SK-N-SH (cell line): ENCODE measurements at regions not wholly inside any gene's neighbourhood (a gene's known extent, or its start where the extent isn't known, plus 50 kb on each side); places are given as distances from the start of the nearest gene placed in this dataset.

ENCODE experiments used
- CTCF ChIA-PET: fragments of 300-600, 350-600 bp; formaldehyde crosslinking; extraction: SDS; loops from one replicate; lab custom pipeline; 2021; lab: Yijun Ruan, JAX
- POLR2A ChIA-PET: fragments of 350-600 bp; sonication (Branson Sonifier 250); formaldehyde crosslinking; extraction: SDS; loops from one replicate; lab custom pipeline; 2020; ENCODE audit warnings: antibody characterized with exemption, inconsistent platforms; lab: Yijun Ruan, JAX
- DNase-seq: peaks from one replicate; pipeline ENCODE4 v3.0.0; 2012
- H2AFZ ChIP-seq: fragments of 200-600 bp; sonication (generic); 2 replicates; pipeline ENCODE4 v1.8.1; 2016; ENCODE audit warnings: antibody characterized with exemption, mild to moderate bottlenecking, low read depth
- H3F3A ChIP-seq: fragments of 200-600 bp; sonication (generic); replicated peaks from 2 replicates; pipeline ENCODE3; 2016; ENCODE audit warnings: antibody characterized with exemption, mild to moderate bottlenecking; ENCODE audit not compliant: insufficient read depth
- H3K27ac ChIP-seq, 2 experiments: fragments of 200-500 bp in 1 of 2; fragments of 200-600 bp in 1 of 2; sonication (Bioruptor generic) in 1 of 2; sonication (generic), shearing (Covaris generic) in 1 of 2; 2 replicates each; pipeline versions ENCODE4 v1.5.1 to v1.6.1; 2014 to 2016; ENCODE audit warnings: low read depth in 2 of 2, inconsistent platforms in 1 of 2, low read length in 1 of 2, mild to moderate bottlenecking in 1 of 2, mixed read lengths in 1 of 2
- H3K27me3 ChIP-seq: fragments of 200-600 bp; sonication (generic), shearing (Covaris generic); 2 replicates; pipeline ENCODE4 v1.6.1; 2016; ENCODE audit warnings: mixed run types; ENCODE audit not compliant: insufficient read depth
- H3K36me3 ChIP-seq, 2 experiments: fragments of 200-500 bp in 1 of 2; fragments of 200-600 bp in 1 of 2; sonication (Bioruptor generic) in 1 of 2; sonication (generic) in 1 of 2; replicated peaks in 1 of 2; 2 replicates each; pipeline versions ENCODE3 to v1.5.1; 2014 to 2016; ENCODE audit warnings: low read length in 1 of 2, mild to moderate bottlenecking in 1 of 2; ENCODE audit not compliant: insufficient read depth in 2 of 2, control insufficient read depth in 1 of 2
- H3K4me1 ChIP-seq, 2 experiments: fragments of 200-500 bp in 1 of 2; fragments of 200-600 bp in 1 of 2; sonication (Bioruptor generic) in 1 of 2; sonication (generic), shearing (Covaris generic) in 1 of 2; 2 replicates each; pipeline versions ENCODE4 v1.5.1 to v1.6.1; 2014 to 2016; ENCODE audit warnings: low read depth in 1 of 2, low read length in 1 of 2, mixed run types in 1 of 2; ENCODE audit not compliant: insufficient read depth in 2 of 2, control insufficient read depth in 1 of 2
- H3K4me2 ChIP-seq: fragments of 200-600 bp; sonication (generic), shearing (Covaris generic); 2 replicates; pipeline ENCODE4 v1.6.1; 2017; ENCODE audit warnings: mixed run types
- H3K4me3 ChIP-seq, 2 experiments: fragments of 200-500 bp in 1 of 2; fragments of 200-600 bp in 1 of 2; sonication (Bioruptor generic) in 1 of 2; sonication (generic), shearing (Covaris generic) in 1 of 2; 2 replicates each; pipeline versions ENCODE4 v1.5.1 to v1.8.1; 2014 to 2016; ENCODE audit warnings: low read depth in 2 of 2, inconsistent platforms in 1 of 2, low read length in 1 of 2, mild to moderate bottlenecking in 1 of 2, mixed read lengths in 1 of 2, moderate library complexity in 1 of 2
- H3K79me2 ChIP-seq: fragments of 200-600 bp; sonication (generic); 2 replicates; pipeline ENCODE4 v1.8.1; 2017; ENCODE audit warnings: mild to moderate bottlenecking; ENCODE audit not compliant: insufficient read depth
- H3K9ac ChIP-seq: fragments of 200-600 bp; sonication (generic); 2 replicates; pipeline ENCODE4 v1.6.1; 2017; ENCODE audit warnings: mixed run types
- H3K9me2 ChIP-seq: fragments of 200-600 bp; sonication (generic); 2 replicates; pipeline ENCODE4 v1.6.1; 2017; ENCODE audit warnings: mixed run types
- H3K9me3 ChIP-seq: fragments of 200-600 bp; sonication (generic); 2 replicates; pipeline ENCODE4 v1.6.1; 2017; ENCODE audit warnings: mixed run types, mild to moderate bottlenecking, moderate library complexity
- H4K20me1 ChIP-seq: fragments of 200-600 bp; sonication (generic); 2 replicates; pipeline ENCODE4 v1.6.1; 2017; ENCODE audit warnings: mild to moderate bottlenecking, mixed run types; ENCODE audit not compliant: insufficient read depth
- CHD2 ChIP-seq: fragments of 150-350 bp; IDR thresholded peaks from 2 replicates; pipeline ENCODE4 v1.6.1; 2018; ENCODE audit warnings: low read length; ENCODE audit not compliant: partially characterized antibody
- EP300 ChIP-seq, 2 experiments: IDR thresholded peaks; 2 replicates each; pipeline versions ENCODE4 v1.4.0 to v1.6.1; 2012; ENCODE audit warnings: borderline replicate concordance in 1 of 2, low read depth in 1 of 2, low read length in 1 of 2
- EZH2phosphoT487 ChIP-seq: fragments of 200-600 bp; sonication (generic); IDR thresholded peaks from 2 replicates; pipeline ENCODE4 v1.6.1; 2017; ENCODE audit warnings: low read depth, mixed run types, mild to moderate bottlenecking, antibody characterized with exemption, moderate library complexity, borderline replicate concordance
- FOXJ3 ChIP-seq: sonication (generic); formaldehyde crosslinking; IDR thresholded peaks from 2 replicates; pipeline ENCODE4 v1.5.1; 2020; ENCODE audit warnings: mild to moderate bottlenecking, missing genetic modification reagents
- GABPA ChIP-seq: IDR thresholded peaks from 2 replicates; pipeline ENCODE4 v1.4.0; 2012; ENCODE audit warnings: low read depth, mild to moderate bottlenecking
- GATA2 ChIP-seq: sonication (generic); formaldehyde crosslinking; IDR thresholded peaks from 2 replicates; pipeline ENCODE4 v1.5.0; 2020; ENCODE audit warnings: mild to moderate bottlenecking, missing genetic modification reagents
- MEF2A ChIP-seq: IDR thresholded peaks from 2 replicates; pipeline ENCODE4 v1.4.0; 2012; ENCODE audit warnings: low read depth, borderline replicate concordance
- NRF1 ChIP-seq: IDR thresholded peaks from 2 replicates; pipeline ENCODE4 v1.6.1; 2012; ENCODE audit warnings: low read depth, mild to moderate bottlenecking, low read length
- POLR2AphosphoS5 ChIP-seq: IDR thresholded peaks from 2 replicates; pipeline ENCODE4 v1.6.1; 2012; ENCODE audit warnings: low read depth, low read length
- RAD21 ChIP-seq: IDR thresholded peaks from 2 replicates; pipeline ENCODE4 v1.6.1; 2012; ENCODE audit warnings: mild to moderate bottlenecking, low read length
- RFX5 ChIP-seq: IDR thresholded peaks from 2 replicates; pipeline ENCODE4 v1.6.1; 2012; ENCODE audit warnings: mild to moderate bottlenecking, improper control_type of control experiment, low read length
- RXRA ChIP-seq: IDR thresholded peaks from 2 replicates; pipeline ENCODE4 v1.4.0; 2012; ENCODE audit warnings: low read depth, mild to moderate bottlenecking, borderline replicate concordance
- SMC3 ChIP-seq: IDR thresholded peaks from 2 replicates; pipeline ENCODE4 v1.6.1; 2012; ENCODE audit warnings: low read depth, low read length, improper control_type of control experiment
- TAF1 ChIP-seq: IDR thresholded peaks from 2 replicates; pipeline ENCODE4 v1.6.1; 2012; ENCODE audit warnings: low read depth, mild to moderate bottlenecking, low read length, moderate library complexity, borderline replicate concordance
- TCF12 ChIP-seq: IDR thresholded peaks from 2 replicates; pipeline ENCODE4 v1.4.0; 2012
- TEAD4 ChIP-seq: IDR thresholded peaks from 2 replicates; pipeline ENCODE4 v1.4.0; 2012; ENCODE audit warnings: mild to moderate bottlenecking, borderline replicate concordance; ENCODE audit not compliant: insufficient read depth
- YY1 ChIP-seq: IDR thresholded peaks from 2 replicates; pipeline ENCODE4 v1.4.0; 2012; ENCODE audit warnings: low read depth, mild to moderate bottlenecking
- WGBS: methylation state at CpG from one replicate; pipeline ENCODE4 v1.1.6; 2017; ENCODE audit warnings: low lambda C conversion rate; 5-methylcytosine and 5-hydroxymethylcytosine counted together
- TF ChIP-seq, protein P1 (sequence below): IDR thresholded peaks from 2 replicates; pipeline ENCODE4; 2012
- TF ChIP-seq, protein P2 (sequence below): IDR thresholded peaks from 2 replicates; pipeline ENCODE4 v1.4.0; 2012; ENCODE audit warnings: low read depth
- TF ChIP-seq, protein P3 (sequence below): IDR thresholded peaks from 2 replicates; pipeline ENCODE4 v1.4.0; 2012; ENCODE audit warnings: low read depth, borderline replicate concordance

DNA sequence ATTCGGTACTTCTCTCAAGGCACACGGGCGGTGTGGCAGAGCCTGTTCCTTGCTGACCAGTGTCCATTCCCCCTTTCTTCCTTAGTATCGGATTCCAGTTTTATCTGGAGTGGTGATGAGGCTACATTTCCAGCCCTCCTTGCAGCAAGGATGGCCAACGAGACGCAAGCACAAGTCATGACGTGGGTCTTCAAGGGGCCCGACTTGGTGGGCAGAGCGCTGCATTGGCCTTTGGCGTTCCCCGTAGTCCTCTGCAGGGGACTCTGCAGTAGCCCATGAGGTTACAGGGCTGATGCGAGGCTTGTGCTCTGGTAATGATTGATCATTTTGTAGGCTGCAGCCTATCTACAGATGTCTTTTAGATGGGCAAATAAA lies 194.5 kb downstream of the OPA1 start:
- TF ChIP-seq YY1: no peak
- TF ChIP-seq TAF1: no peak
- TF ChIP-seq SMC3: no peak
- TF ChIP-seq, protein P1, sequence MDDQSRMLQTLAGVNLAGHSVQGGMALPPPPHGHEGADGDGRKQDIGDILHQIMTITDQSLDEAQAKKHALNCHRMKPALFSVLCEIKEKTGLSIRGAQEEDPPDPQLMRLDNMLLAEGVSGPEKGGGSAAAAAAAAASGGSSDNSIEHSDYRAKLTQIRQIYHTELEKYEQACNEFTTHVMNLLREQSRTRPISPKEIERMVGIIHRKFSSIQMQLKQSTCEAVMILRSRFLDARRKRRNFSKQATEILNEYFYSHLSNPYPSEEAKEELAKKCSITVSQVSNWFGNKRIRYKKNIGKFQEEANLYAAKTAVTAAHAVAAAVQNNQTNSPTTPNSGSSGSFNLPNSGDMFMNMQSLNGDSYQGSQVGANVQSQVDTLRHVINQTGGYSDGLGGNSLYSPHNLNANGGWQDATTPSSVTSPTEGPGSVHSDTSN: no peak
- no peak for TF ChIP-seq TEAD4
- TF ChIP-seq GATA2 (CRISPR knock-in tag): no peak
- no peak for TF ChIP-seq POLR2AphosphoS5
- no peak for TF ChIP-seq GABPA
- no peak for TF ChIP-seq EZH2phosphoT487
- TF ChIP-seq, protein P2, sequence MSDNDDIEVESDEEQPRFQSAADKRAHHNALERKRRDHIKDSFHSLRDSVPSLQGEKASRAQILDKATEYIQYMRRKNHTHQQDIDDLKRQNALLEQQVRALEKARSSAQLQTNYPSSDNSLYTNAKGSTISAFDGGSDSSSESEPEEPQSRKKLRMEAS: no peak
- TF ChIP-seq TCF12: no peak
- no peak for TF ChIP-seq CHD2
- TF ChIP-seq MEF2A: no peak
- TF ChIP-seq FOXJ3: no peak
- TF ChIP-seq, protein P3, sequence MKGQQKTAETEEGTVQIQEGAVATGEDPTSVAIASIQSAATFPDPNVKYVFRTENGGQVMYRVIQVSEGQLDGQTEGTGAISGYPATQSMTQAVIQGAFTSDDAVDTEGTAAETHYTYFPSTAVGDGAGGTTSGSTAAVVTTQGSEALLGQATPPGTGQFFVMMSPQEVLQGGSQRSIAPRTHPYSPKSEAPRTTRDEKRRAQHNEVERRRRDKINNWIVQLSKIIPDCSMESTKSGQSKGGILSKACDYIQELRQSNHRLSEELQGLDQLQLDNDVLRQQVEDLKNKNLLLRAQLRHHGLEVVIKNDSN: no peak
- TF ChIP-seq RFX5: no peak
- no peak for TF ChIP-seq RXRA
- TF ChIP-seq NRF1: no peak
- TF ChIP-seq RAD21: no peak
- no peak for TF ChIP-seq EP300 (IDR thresholded peaks at IDR 0.05; ENCODE audit: borderline replicate concordance in 1 of 2, low read depth in 1 of 2, low read length in 1 of 2)
- no peak overlapping the region for H3K27ac ChIP-seq
- DNase-seq: no peak
- no peaks in the 10 kb centered on the region for H3K9me3 ChIP-seq
- no peak overlapping the region for H3K4me3 ChIP-seq
- H2AFZ ChIP-seq: no peak overlapping the region
- POLR2A ChIA-PET: no interaction called here
- no peaks in the 10 kb centered on the region for H3F3A ChIP-seq
- no peaks in the 10 kb centered on the region for H4K20me1 ChIP-seq
- no peaks in the 10 kb centered on the region for H3K79me2 ChIP-seq
- no peaks in the 10 kb centered on the region for H3K36me3 ChIP-seq
- H3K4me1 ChIP-seq: peaks cover 11 to 27% of the 10 kb centered on the region in 2 experiments; a peak in 3 of 4 replicates
- no peak overlapping the region for H3K4me2 ChIP-seq
- no peaks in the 10 kb centered on the region for H3K9me2 ChIP-seq
- CTCF ChIA-PET: interaction anchor here (0.6 to 13.1 kb wide), 6 partner anchors 8 to 531 kb away, joined by 3 to 246 read pairs (median 4); partner anchors contain the start of gene HES1
- no peaks in the 10 kb centered on the region for H3K27me3 ChIP-seq
- 87% methylated on average over 10 of the region's 12 CpGs for WGBS
- no peak overlapping the region for H3K9ac ChIP-seq
